RWPE1 (cell line): ENCODE measurements at regions not wholly inside any gene's neighbourhood (a gene's known extent, or its start where the extent isn't known, plus 50 kb on each side); places are given as distances from the start of the nearest gene placed in this dataset.

ENCODE experiments used
- CTCF ChIA-PET: fragments of 350-600 bp; sonication (Branson Sonifier 250); formaldehyde crosslinking; extraction: SDS; loops from one replicate; lab custom pipeline; 2021; lab: Yijun Ruan, JAX
- POLR2A ChIA-PET: fragments of 400-600 bp; formaldehyde crosslinking; extraction: SDS; loops from one replicate; lab custom pipeline; 2020; ENCODE audit warnings: antibody characterized with exemption; ENCODE audit not compliant: low non-redundant PET; lab: Yijun Ruan, JAX
- DNase-seq: peaks from one replicate; pipeline ENCODE4 v3.0.0; 2012; ENCODE audit warnings: low spot score
- H3K27ac ChIP-seq: fragments of 450-650 bp; 2 replicates; pipeline ENCODE4 v1.5.1; 2017
- CTCF ChIP-seq: fragments of 450-650 bp; conservative IDR thresholded peaks from 2 replicates; pipeline ENCODE4 v1.5.1; 2017; ENCODE audit warnings: low read depth, mild to moderate bottlenecking

GRCh38 chr18:6614952-6615351 is 114.6 kb upstream of the ARHGAP28 start:
- peak; percentile 16 for DNase-seq
- no peak overlapping the region for H3K27ac ChIP-seq
- ChIA-PET POLR2A (no interaction called here), CTCF (no interaction called here)
- TF ChIP-seq CTCF = no peak

- ChIA-PET POLR2A (no interaction called here), CTCF (no interaction called here)
- no peak overlapping the region for H3K27ac ChIP-seq
- no peak for DNase-seq
- no peak for TF ChIP-seq CTCF
These were observed 112.5 kb upstream of the ARHGAP28 start for GRCh38 chr18:6616981-6617380.

- TF ChIP-seq CTCF = no peak
- ChIA-PET CTCF (no interaction called here), POLR2A (no interaction called here)
- no peak for DNase-seq
- H3K27ac ChIP-seq = no peak overlapping the region
These were observed 108.1 kb upstream of the ARHGAP28 start for GRCh38 chr18:6621437-6621836.

- H3K27ac ChIP-seq = no peak overlapping the region
- TF ChIP-seq CTCF = no peak
- ChIA-PET POLR2A (no interaction called here), CTCF (no interaction called here)
- DNase-seq = no peak
These were observed 106.2 kb upstream of the ARHGAP28 start for GRCh38 chr18:6623278-6623677.

GRCh38 chr18:6624271-6624660 is 105.2 kb upstream of the ARHGAP28 start:
- ChIA-PET POLR2A (no interaction called here), CTCF (interaction anchor here (0.7 kb wide), 2 partner anchors 18 to 176 kb away, joined by 3 read pairs; no protein-coding TSS in a partner anchor)
- DNase-seq = peak; percentile 46
- no peak overlapping the region for H3K27ac ChIP-seq
- no peak for TF ChIP-seq CTCF

GRCh38 chr18:6624661-6625311 is 104.7 kb upstream of the ARHGAP28 start:
- no peak for DNase-seq
- no peak for TF ChIP-seq CTCF
- ChIA-PET POLR2A (no interaction called here), CTCF (interaction anchor here (0.7 kb wide), 1 partner anchor 18 kb away, joined by 3 read pairs; no protein-coding TSS in a partner anchor)
- no peak overlapping the region for H3K27ac ChIP-seq

- no peak for TF ChIP-seq CTCF
- H3K27ac ChIP-seq = no peak overlapping the region
- no peak for DNase-seq
- ChIA-PET POLR2A (no interaction called here), CTCF (no interaction called here)
These were observed 104.0 kb upstream of the ARHGAP28 start for GRCh38 chr18:6625481-6625880.
